Loucy (cell line): ENCODE measurements at regions not wholly inside any gene's neighbourhood (a gene's known extent, or its start where the extent isn't known, plus 50 kb on each side); places are given as distances from the start of the nearest gene placed in this dataset.

Experiments used
- CTCF ChIP-seq: fragments of 200-600 bp; sonication (generic); conservative IDR thresholded peaks from 2 replicates; pipeline ENCODE4 v1.5.1; 2014; ENCODE audit warnings: mild to moderate bottlenecking, antibody characterized with exemption, low read length
- EZH2phosphoT487 ChIP-seq: fragments of 200-600 bp; IDR thresholded peaks from 2 replicates; pipeline ENCODE4 v1.6.1; 2018; ENCODE audit warnings: antibody characterized with exemption, mild to moderate bottlenecking, moderate library complexity, borderline replicate concordance

GRCh38 chr20:17795501-17796071 is 95.8 kb downstream of the BANF2 start:
- TF ChIP-seq CTCF (no peak), EZH2phosphoT487 (no peak)
